ENCODE measurements at regions not wholly inside any gene's neighbourhood (a gene's known extent, or its start where the extent isn't known, plus 50 kb on each side); places are given as distances from the start of the nearest gene placed in this dataset.

DNA sequence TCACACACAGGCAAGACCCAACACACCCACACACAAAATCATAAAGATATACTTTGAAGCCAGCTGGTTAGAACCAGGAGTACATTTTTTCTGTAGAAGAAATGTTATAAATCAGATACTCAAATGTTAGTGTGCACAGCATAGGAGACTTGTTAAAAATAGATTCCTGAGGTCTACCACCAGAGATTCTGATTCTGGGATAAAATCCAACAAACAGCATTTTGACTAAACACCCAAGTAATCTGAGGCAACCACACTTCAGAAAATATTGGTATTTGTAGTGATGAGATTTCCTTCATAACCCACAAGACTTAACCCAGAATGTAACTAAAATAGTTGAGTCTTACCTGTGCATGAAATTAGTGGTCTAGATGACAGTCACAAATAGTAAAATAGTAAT is 301.8 kb downstream of the HNRNPD start:
- DNase-seq: no peak

DNA sequence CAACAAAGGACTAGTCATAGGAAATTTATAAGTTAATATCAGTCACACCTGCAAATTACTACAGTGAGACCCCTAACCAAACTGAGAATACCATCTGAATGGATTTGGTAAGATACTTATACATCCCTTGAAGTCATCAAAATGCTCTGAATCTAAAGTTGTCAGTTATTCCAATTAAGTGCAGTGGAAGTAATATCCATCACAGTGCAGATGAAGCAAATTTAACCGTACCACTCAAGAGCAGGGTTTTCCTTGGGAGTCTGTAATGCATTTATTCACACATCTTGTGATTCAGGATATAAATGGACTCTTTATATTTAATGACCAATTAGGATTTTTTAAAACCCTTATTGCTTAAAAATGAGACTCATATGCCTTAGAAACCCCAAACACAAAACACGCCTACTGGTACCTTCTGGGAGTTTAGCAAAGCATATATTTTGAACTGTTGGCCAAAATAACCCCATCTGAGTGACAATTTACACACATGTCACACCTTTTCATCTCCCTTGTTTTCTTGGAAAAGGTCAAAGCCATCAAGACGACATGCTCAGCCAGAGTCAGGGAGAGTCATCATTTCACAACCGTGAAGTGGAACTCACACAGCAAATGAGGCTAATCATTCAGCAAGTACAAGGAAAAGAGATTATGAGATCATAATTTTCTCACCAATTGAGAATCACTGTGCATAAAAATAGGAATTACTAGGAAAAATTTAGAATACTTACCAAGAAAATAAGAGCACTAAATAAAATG is 303.7 kb downstream of the HNRNPD start:
- no peak for DNase-seq

DNA sequence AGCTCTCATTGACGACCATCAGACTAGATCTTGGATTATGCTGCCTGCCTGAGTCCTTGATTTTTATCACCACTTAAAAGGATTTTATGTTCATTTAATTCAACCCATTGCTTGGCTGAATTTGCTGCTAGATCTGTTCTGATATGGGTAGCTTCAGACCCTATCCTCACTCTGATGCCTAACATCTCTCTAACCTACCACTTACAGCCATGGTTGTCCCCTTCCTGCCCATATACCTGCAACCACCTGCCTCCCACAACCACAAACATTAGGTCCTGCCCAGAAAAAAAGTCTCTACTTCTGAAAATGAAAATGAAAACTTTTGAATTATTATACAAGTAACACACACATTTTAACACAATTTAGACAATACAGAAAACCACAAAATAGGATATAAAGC is 310.8 kb downstream of the HNRNPD start:
- DNase-seq: no peak

DNA sequence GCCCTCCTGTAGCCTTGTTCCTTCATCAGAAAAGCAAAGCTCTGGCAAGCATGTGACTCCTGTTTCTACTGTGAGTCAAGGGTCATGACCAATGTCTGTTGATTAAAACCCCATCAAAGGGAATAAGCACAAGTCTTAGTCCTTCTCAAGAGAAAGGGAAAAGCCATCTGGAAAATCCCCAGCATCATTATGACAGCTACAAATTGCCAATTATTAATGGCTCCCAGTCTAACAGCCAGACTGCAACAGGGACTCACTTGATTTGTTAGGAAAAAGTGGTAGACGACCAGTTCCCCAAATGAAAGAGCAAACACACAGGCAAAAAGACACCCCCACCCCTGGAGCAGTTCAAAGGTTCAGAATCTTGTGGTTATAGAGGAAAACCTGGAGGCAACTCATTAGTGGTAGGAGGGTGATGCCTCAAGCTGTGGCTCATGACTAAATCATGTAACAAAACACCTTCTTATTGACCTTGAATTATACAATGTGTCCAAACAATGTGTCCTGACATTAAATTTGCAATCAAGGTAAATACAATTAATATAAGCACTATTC is 315.7 kb downstream of the HNRNPD start:
- DNase-seq: no peak

DNA sequence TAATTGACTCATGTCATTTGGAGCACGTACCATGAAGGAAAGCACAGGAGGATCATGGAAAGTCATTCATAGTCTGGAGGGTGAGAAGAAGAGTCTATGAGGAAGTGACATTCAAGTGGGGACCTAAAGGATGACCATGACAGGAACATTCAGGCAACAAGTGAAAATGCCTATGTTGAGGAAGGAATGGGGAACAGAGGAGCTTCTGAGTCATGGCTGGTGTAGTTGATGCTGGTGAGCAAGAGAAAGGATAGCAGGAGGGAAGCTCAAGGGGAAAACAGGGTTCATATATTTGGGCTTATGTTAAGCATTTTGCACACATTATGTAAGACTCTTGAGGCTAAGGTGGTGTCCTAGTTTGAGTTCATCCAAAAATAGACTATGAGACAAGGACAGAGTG is 318.6 kb downstream of the HNRNPD start:
- DNase-seq: no peak

DNA sequence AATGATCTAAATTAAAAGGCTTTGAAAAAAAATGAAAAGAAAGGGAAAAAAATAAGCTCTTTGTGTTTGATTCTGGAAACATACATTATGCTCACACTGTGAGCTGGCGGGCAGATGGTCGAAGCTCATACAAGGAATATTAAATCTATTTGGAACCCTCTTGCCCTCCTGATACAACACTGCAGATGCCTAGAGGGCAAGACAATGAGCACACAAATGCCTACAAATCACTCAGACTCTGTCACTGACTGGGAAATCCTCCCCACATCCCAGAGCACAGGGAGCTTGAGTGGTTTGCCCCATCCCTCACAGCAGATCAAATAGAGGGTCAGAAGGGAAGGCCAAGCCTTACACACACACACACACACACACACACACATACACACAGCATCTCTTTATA is 320.4 kb downstream of the HNRNPD start:
- no peak for DNase-seq

DNA sequence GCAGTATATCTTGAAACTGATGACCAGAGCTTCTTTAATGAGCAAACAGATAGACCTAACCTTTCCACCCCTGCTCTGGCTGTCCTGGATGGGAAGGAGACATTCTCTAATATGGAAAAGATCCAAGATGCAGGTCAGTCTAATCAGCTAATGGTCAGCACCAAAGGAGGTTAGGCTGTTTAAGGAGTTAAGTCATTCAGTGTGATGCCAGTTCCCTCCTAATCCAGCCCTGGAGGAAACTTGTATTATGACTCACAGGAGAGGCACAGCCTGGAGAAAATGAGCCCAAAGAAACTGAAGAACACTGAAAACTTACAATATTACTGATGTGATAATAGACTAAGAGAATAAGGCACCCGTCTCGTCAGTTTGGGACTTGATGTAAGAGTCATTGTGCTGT is 323.0 kb downstream of the HNRNPD start:
- no peak for DNase-seq

DNA sequence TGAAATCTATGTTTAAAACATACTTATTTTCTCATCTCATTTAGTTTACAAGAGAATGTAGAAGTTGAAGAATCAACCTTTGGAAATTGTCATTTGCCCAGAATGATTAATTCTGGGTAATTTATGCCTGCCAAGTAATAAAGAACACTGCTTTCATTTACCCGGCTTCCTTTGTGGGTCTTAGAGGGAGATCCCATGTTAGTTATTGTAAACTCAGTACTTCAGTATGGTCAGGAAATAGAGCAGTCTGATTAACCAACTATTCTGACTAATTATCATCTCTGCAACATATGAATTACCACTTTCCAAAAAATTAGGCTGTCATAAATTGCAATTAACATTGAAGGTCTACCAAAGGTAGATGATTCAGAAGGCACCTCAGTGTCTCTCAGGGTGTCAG is 324.5 kb downstream of the HNRNPD start:
- DNase-seq: no peak

DNA sequence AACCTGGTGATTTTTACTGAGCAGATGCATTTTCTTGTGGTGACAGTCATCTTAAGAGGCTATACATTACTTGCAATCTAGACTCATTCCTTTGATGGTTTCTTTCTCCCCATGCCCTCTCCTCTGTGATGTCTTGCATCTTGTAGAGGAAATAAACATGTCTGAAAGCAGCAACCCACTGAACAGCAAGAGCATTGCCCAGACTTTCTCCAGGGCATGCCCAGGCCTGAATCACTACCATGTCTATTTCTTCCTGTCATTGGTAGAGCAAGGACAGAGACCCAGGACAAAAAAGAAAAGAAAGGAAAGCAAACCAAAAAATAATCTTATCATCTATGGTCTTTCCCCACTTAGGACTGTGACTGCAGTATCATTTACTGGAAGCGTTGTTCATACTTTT is 326.1 kb downstream of the HNRNPD start:
- DNase-seq: no peak

DNA sequence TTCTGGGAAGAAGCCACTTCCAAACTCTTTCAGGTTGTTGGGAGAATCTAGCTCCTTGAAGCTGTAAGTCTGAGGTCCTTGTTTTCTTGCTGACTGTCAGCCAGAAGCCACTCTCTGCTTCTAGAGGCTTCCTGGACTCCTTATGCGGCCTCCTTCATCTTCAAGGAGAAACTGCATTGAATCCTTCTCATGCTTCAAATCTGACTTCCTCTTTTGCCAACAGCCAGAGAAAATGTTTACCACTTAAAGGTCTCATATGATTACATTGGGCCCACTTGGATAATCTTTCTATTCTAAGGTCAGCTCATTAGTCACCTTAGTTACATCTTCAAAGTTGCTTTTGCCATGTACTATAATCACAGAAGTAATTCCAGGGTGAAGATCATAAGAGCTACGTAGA is 327.0 kb downstream of the HNRNPD start:
- no peak for DNase-seq

DNA sequence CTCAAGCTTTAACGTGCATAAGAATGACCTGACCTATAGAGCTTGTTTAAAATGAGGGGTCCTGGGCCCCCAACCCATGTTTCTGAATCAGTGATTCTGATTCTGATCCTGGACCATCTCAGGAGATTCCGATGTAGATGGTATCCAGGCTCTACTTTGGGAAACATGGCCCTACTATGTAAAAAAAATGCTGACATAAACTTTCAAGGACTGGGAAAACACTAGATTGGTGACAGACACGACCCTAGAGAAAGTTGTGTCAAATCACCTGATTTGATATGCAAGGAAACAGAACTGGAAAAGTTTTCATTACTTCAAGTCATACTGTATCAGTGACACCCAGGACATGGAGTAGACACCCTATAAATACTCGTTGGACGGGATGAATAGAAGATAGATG is 328.5 kb downstream of the HNRNPD start:
- no peak for DNase-seq

DNA sequence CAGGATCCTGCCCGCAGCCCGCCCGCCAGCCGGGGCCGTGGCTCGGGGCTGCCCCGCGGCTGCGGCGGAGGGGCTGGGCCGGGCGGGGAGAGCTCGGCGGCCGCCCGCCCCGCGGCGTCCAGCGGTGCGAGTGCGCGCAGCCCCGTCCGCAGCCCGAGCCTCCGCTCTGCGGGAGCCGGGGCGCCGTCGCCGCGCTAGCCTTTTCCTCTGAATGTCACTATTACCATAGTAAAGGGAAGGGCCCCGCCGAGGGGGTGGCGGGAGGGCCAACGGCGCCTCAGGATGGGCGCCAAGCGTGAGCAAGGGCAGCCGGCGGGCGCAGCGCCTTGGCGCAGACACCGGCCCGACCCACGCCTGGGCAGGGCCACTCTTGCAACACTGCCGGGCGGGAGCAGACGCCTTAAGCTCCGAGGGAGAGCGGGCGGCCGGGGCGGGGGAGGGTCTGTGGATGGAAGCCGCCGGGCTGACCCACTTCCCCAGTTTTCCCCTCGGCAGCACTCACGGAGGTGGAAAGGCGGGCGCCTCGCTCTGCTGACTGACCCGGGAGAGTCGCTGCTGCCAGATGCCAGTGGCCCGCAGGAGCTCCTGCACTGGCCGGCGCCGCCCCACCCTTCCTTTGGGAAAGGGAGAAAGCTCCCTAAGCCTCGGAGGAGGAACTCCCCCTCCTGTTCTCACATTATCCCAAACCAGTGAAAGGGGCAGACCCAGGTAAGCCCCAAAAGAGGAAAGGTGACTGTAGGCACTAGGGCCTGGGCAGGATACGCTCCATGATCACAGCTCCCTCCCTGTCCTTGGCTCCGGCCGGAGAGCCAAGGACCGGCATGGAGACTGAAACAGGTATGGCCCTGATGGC is 329.4 kb downstream of the HNRNPD start:
- DNase-seq: peak; percentile 76

DNA sequence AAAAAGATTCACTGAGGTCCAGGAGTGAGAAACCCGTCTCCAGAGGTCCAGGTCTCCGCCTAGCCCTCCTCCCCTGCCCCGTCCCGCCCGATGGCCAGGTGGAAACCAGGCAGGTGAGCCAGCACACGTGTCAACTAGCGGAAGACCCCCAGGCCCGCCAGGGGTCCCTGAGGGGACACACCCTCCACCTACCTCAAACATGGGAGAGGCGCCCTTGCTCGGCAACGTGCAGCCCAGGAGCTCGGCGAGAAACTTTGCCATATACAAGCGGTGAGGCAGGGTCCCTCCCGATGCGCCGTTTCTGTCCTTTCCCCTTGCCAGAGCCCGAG is 330.0 kb downstream of the HNRNPD start:
- no peak for DNase-seq

DNA sequence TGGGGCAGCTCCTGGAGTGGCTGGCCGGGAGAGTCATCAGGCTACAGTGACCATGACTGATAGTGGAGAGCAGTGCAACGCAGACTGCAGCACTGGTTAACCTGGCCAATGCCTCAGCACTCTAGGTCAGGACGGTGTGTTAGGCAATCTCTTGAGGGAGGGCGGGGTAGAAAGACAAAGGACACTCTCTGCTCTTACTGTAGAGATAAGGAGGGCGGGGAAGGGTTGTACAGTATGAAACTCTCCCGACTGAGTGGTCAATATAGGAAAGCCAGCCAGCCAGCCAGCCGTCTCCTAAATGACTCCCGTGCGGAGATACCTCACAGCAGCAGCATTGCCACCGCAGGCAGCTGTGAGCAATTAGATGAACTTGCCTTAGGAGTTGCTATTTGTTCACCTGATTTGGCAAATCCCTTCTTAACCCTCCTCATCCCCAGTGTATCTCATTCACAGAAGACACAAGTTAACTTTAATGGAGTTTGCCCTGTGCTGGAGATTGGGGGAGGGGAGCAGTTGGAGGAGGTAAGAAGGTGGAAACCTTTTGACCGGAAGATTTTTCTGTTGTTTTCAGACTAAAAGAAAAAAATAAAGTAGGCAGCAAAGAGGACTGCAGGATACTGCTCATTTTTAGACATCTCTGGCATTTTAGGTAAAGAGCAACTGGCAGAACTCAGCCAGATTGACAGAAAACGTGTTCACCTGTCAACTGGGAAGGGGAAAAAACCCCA is 330.5 kb downstream of the HNRNPD start:
- no peak for DNase-seq

DNA sequence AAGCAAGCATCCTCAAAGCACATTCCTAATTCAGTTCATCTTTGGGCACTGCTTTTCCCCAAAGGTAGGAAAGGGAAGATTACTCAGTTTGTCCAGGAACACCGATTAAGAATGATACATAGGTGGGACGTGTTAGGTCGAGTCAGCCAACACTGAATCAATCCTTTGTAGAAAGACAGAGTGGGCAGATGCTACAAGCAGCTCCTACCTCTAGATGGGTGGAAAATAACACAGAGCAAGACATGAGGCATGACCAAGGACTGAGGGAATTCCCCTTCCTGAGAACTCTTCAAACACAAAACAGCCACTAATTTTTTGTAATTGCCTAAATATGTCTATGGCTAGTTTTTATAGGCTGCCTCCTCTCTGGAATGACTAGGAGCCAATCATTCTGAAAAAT is 331.7 kb downstream of the HNRNPD start:
- DNase-seq: no peak

DNA sequence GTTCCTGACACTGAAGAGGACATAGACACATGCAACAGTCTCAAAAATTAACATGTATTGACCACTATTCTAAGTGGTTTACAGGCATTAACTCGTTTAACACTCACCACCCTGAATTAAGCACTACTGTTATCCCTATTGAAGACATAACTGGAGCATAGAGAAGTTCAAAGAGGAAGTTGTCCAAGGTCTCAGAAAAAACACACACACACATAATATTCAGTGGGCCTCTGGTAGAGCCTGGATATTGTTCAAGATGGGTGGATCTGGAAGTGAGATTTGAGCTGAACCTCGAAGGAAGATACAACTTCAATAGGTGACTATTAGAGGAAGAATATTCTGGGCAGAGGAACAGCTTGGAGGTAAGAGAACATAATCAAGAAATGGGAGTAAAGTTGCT is 334.9 kb downstream of the HNRNPD start:
- no peak for DNase-seq

DNA sequence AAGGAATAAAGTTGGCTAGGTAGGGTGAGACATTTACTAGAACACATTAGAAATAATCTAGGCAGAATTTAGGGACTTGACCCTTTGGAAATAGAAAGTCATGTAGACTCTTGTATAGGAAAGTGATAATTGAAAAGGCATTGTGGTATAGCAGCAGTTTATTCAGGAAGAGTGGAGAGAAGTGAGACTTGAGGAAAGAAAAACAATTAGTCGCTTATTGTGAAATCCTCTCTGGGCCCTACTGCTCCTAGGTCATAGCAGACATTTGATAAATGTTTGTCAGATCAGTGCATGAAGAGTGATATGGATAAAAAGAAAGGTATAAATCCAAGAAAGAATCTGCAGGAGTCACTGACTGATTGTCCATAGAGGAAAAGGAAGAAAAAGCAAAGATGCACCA is 337.6 kb downstream of the HNRNPD start:
- DNase-seq: no peak

DNA sequence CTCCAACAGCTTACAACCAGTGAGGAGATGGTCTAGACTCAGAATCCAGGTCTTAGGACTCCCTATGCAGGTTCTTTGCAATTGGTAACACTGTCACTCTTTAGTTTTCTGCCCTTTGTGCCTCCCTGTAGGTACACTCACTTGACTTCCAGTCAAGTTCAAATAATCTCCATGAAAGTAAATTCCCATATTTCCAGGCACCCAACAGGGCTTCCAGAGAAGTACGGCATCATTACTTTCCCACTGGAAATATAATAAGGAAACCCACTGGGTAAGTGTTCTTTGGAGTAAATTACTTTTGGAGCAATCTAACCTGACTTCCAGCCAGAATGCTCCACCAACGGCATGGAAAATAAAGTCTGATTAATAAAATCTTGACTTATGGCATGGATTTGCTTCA is 338.9 kb downstream of the HNRNPD start:
- no peak for DNase-seq

DNA sequence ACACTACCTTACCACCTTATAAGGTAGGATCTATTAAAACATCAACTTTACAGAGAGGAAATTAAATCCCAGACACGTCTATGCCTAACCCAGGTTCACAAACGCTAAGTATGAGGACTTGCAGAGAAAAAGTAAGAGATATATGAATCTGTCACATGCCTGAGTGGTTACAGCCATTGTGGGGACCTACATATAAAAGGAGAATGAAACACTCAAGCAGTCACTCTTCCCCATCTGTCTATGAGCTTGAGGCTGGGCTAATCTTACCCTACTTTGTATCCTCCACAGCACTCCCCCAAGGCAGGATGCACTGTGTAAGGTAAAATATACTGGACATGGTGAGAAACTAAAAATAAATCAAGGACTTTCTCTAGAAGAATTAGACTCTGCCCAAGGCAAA is 339.9 kb downstream of the HNRNPD start:
- no peak for DNase-seq

DNA sequence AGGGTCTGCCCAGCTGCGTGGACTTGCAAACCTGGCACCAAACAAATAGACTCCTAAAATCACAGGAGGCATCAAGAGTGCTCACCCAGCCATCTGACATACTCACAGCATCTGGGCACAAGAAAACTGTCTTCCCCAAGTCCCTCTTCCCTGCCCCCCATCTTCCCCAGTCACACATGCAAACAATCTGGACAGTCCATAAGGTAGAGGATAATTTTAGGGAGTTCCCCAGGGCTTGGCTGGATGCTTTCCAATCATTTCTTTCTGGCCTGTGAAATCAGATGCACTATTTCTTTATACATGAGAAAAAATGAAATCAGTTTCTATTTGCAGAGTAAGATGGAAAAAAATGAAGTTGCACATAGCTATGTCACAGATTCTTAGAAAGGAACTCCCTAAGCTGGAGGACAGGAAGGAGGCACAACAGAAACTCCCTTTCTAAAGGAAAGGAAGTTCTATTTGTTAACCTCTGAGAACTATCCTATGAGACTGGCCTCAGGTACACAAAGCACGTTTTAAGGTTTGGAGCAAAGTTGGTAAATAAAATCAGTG is 342.3 kb downstream of the HNRNPD start:
- no peak for DNase-seq

DNA sequence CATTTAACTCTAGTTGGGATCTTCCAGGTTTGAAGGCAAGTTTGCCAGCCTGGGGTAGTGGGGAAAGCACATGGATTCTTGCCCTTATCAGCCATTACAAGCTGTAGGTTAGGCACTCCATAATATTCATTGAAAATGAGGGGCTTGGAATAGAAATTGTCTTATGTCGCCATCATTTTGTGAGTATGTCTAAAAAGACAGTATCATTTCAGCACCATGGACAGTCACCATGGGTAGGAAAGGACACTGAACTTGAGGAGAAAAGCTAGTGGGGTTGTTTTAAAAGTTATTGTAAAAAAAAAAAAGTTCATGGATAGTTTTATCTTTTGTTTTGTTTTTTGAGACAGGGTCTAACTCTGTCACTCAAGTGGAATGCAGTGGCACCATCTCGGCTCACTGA is 356.1 kb downstream of the HNRNPD start:
- no peak for DNase-seq

DNA sequence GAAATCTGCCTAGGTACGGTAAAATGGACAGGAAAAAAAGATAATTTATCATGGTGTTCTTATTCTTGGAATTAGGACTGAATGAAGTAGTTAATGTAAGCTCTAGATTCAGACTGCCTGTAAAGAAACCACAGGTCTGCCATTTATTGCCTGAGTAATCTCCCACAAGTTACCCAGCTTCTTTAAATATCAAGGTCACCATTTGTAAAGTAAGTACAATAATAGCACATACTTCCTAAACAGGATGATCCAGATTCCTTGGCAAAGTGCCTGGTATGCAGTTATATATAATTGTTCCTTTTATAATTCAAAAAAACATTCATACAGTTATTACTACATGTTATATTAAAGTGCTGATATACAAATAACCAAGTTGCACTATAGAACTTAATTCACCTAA is 368.6 kb downstream of the HNRNPD start:
- no peak for DNase-seq

DNA sequence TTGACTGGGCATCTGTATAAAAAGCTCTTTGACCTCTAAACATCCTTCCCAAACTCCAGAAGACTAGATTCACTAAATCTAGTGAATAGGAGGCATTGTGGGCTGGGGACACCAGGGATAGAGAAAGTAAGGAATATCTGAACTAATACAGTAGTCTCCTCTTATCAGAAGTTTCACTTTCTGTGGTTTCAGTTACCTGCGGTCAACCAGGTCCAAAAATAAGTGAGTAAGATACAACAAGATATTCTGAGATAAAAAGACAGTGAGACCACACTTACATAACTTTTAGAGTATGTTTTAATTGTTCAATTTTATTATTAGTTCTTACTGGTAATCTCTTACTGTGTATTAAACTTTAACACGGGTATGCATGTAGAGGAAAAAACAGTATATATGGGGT is 376.5 kb downstream of the HNRNPD start:
- DNase-seq: no peak

All from midbrain (tissue), 1 donor.